ENCODE measurements at regions not wholly inside any gene's neighbourhood (a gene's known extent, or its start where the extent isn't known, plus 50 kb on each side); places are given as distances from the start of the nearest gene placed in this dataset.

DNA sequence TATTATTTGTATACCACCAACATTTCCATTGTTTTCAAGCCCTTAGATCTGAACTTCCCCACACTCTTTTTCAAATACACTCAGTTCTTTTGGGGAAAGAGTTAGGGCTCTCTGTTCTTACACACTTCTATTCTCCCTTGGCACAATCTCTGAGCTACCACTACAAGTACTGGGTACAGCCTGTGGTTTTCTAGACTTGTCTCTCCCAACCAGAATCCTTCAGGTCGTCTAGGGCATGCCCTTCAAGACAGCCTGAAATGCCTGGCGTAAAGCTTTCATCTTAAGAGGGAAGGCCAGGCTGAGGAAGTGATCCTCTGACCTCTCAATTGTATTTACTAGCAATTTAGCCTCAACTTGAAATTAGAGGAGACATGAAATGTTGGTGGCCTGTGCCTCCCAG is 1442.0 kb downstream of the AACS start:
- Histone ChIP-seq H3K9me3 (ENCODE audit: control insufficient read depth, low read depth, low read length) (no peaks in the 10 kb centered on the region), H3K23me2 (ENCODE audit: insufficient read length, low read depth, low read length, poor library complexity, severe bottlenecking) (no peaks in the 10 kb centered on the region), H2AFZ (ENCODE audit: low read length) (no peak overlapping the region), H3T11ph (ENCODE audit: low read length) (no peak overlapping the region), H4K91ac (ENCODE audit: insufficient read length, low read depth, low read length) (no peak overlapping the region), H3K27me3 (ENCODE audit: insufficient read depth, low read length) (no peaks in the 10 kb centered on the region), H2BK5ac (ENCODE audit: insufficient read length, low read length) (no peak overlapping the region), H4K8ac (replicated peaks; ENCODE audit: insufficient read length, low read depth, low read length) (no peak overlapping the region), H3K14ac (ENCODE audit: insufficient read depth, low read length) (no peak overlapping the region), H3K4me1 (ENCODE audit: insufficient read depth, low read length) (no peaks in the 10 kb centered on the region), H3K23ac (ENCODE audit: insufficient read length, low read depth, low read length) (no peak overlapping the region), H3K56ac (ENCODE audit: insufficient read length, low read depth, low read length) (no peak overlapping the region), H2BK20ac (ENCODE audit: low read depth, low read length, poor library complexity, severe bottlenecking) (no peak overlapping the region), H3K4me2 (ENCODE audit: insufficient read depth, insufficient read length, low read length) (no peak overlapping the region), H2AK5ac (ENCODE audit: insufficient read length, low read length) (no peak overlapping the region), H2BK15ac (ENCODE audit: low read depth, low read length) (no peak overlapping the region), H3K27ac (ENCODE audit: insufficient read length, low read depth, low read length) (no peak overlapping the region), H2BK12ac (ENCODE audit: insufficient read length, low read depth, low read length) (no peak overlapping the region), H4K20me1 (ENCODE audit: control insufficient read depth, insufficient read depth, insufficient read length) (no peaks in the 10 kb centered on the region), H3K4ac (ENCODE audit: low read depth, low read length) (no peak overlapping the region), H3K9ac (ENCODE audit: extremely low read depth, insufficient read length, low read length) (no peak overlapping the region), H3K79me2 (ENCODE audit: insufficient read depth, low read length) (no peaks in the 10 kb centered on the region), H4K5ac (ENCODE audit: insufficient read length, low read depth, low read length) (no peak overlapping the region), H3K79me1 (ENCODE audit: insufficient read depth, low read depth, low read length, poor library complexity, severe bottlenecking) (no peaks in the 10 kb centered on the region), H3K18ac (ENCODE audit: insufficient read length, low read depth, low read length) (no peak overlapping the region), H2BK120ac (ENCODE audit: low read depth, low read length, poor library complexity, severe bottlenecking) (no peak overlapping the region)
- TF ChIP-seq, protein P1, sequence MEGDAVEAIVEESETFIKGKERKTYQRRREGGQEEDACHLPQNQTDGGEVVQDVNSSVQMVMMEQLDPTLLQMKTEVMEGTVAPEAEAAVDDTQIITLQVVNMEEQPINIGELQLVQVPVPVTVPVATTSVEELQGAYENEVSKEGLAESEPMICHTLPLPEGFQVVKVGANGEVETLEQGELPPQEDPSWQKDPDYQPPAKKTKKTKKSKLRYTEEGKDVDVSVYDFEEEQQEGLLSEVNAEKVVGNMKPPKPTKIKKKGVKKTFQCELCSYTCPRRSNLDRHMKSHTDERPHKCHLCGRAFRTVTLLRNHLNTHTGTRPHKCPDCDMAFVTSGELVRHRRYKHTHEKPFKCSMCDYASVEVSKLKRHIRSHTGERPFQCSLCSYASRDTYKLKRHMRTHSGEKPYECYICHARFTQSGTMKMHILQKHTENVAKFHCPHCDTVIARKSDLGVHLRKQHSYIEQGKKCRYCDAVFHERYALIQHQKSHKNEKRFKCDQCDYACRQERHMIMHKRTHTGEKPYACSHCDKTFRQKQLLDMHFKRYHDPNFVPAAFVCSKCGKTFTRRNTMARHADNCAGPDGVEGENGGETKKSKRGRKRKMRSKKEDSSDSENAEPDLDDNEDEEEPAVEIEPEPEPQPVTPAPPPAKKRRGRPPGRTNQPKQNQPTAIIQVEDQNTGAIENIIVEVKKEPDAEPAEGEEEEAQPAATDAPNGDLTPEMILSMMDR (conservative IDR thresholded peaks at IDR 0.05), result no peak
- H3K36me3 Mint-ChIP-seq (ENCODE audit: insufficient read depth in 1 of 3, low read depth in 3 of 3), result no peaks in the 10 kb centered on the region
- no peak for DNase-seq
- H3K27me3 Mint-ChIP-seq (ENCODE audit: low read depth), result no peaks in the 10 kb centered on the region
- H3K4me1 Mint-ChIP-seq, result peaks cover 7% of the 10 kb centered on the region in 2 experiments; a peak in 3 of 4 replicates
- 0 out of 5 replicates have a peak, but pooled peaks cover 0 to 4% of the 10 kb centered on the region in 2 experiments for H3K9me3 Mint-ChIP-seq
- H3K27ac Mint-ChIP-seq, result no peak overlapping the region; a peak in 1 of 7 replicates
- no peak overlapping the region for H3K4me3 Mint-ChIP-seq
- WGBS (ENCODE audit: extremely low coverage, insufficient read length, low lambda C conversion rate), result no CpG with 5 or more reads among the region's 2 CpGs

All from H9 (cell line).